ENCODE measurements at regions not wholly inside any gene's neighbourhood (a gene's known extent, or its start where the extent isn't known, plus 50 kb on each side); places are given as distances from the start of the nearest gene placed in this dataset.

DNA sequence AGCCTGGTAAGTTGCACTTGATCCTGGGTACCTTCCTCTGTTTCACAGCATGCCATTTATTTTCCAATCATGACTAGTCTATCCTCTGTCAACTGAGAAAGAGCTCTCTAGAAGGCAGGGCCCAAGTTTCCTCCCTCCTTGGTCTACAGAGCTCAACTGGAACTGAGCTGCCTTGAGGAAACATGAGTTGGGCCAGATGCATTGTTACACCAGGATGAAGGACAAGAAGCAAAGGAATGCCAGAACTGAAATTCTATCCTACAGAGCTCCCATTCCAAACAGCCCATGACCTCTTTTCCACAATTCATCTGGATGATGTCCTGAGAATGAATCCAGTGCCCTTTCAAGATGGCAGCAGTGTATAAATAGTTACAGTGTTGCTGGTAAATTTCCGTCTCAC lies 66.7 kb upstream of the E2F3 start:
- TF ChIP-seq, protein P1, sequence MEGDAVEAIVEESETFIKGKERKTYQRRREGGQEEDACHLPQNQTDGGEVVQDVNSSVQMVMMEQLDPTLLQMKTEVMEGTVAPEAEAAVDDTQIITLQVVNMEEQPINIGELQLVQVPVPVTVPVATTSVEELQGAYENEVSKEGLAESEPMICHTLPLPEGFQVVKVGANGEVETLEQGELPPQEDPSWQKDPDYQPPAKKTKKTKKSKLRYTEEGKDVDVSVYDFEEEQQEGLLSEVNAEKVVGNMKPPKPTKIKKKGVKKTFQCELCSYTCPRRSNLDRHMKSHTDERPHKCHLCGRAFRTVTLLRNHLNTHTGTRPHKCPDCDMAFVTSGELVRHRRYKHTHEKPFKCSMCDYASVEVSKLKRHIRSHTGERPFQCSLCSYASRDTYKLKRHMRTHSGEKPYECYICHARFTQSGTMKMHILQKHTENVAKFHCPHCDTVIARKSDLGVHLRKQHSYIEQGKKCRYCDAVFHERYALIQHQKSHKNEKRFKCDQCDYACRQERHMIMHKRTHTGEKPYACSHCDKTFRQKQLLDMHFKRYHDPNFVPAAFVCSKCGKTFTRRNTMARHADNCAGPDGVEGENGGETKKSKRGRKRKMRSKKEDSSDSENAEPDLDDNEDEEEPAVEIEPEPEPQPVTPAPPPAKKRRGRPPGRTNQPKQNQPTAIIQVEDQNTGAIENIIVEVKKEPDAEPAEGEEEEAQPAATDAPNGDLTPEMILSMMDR (IDR thresholded peaks at IDR 0.05): no peak
- TF ChIP-seq EP300 (IDR thresholded peaks at IDR 0.05): no peak
- TF ChIP-seq POLR2A (IDR thresholded peaks at IDR 0.05): no peak

Measured in tibial nerve (tissue), 4 donors.